CD4-positive, alpha-beta T cell (primary cell): ENCODE measurements at regions not wholly inside any gene's neighbourhood (a gene's known extent, or its start where the extent isn't known, plus 50 kb on each side); places are given as distances from the start of the nearest gene placed in this dataset.

Experiments
- ATAC-seq: fragments of 200-7000 bp; cut with Tn5 transposase; one replicate; pipeline ENCODE4 v1.10.0; 2022; ENCODE audit warnings: mild to moderate bottlenecking; ENCODE audit not compliant: poor library complexity
- CTCF ChIA-PET: fragments of 350-600 bp; sonication (Branson Sonifier 250); formaldehyde crosslinking; loops from one replicate; lab custom pipeline; 2021; ENCODE audit warnings: antibody characterized with exemption, inconsistent platforms; lab: Charles Lee
- POLR2A ChIA-PET: fragments of 350-600 bp; sonication (Branson Sonifier 250); formaldehyde crosslinking; loops from one replicate; lab custom pipeline; 2021; ENCODE audit warnings: antibody characterized with exemption, inconsistent platforms; lab: Charles Lee
- DNase-seq, 14 experiments: peaks; one replicate each; pipeline ENCODE4 v3.0.0-alpha.2; 2013 to 2020; ENCODE audit warnings: mixed read lengths in 2 of 14
- H3K27ac ChIP-seq, 2 donors: one replicate each; pipeline versions ENCODE4 v1.5.1 to v1.7.0; 2013; ENCODE audit warnings: low read length in 2 of 2, low read depth in 1 of 2, mild to moderate bottlenecking in 1 of 2
- H3K27me3 ChIP-seq, 2 experiments: 1 replicate in 1 of 2; 2 replicates in 1 of 2; pipeline versions ENCODE4 v1.6.1 to v1.7.0; 2013; ENCODE audit warnings: low read length in 2 of 2, control low read depth in 1 of 2, mild to moderate bottlenecking in 1 of 2, moderate library complexity in 1 of 2; ENCODE audit not compliant: insufficient read depth in 2 of 2, control insufficient read depth in 1 of 2
- H3K36me3 ChIP-seq: one replicate; pipeline ENCODE4 v1.6.1; 2013; ENCODE audit warnings: low read length, control low read depth; ENCODE audit not compliant: insufficient read depth
- H3K4me1 ChIP-seq: one replicate; pipeline ENCODE4 v1.6.1; 2013; ENCODE audit warnings: low read length, control low read depth; ENCODE audit not compliant: insufficient read depth
- H3K4me3 ChIP-seq: one replicate; pipeline ENCODE4 v1.5.1; 2013; ENCODE audit warnings: mild to moderate bottlenecking, low read length, moderate library complexity
- H3K9me3 ChIP-seq, 2 experiments: 1 replicate in 1 of 2; 2 replicates in 1 of 2; pipeline versions ENCODE4 v1.6.1 to v1.7.0; 2013; ENCODE audit warnings: low read length in 2 of 2, mild to moderate bottlenecking in 2 of 2, control low read depth in 1 of 2, moderate library complexity in 1 of 2; ENCODE audit not compliant: control insufficient read depth in 1 of 2, insufficient read depth in 1 of 2
- H3K27ac Mint-ChIP-seq: one replicate; pipeline ENCODE4 v1.8.0; 2020; ENCODE audit warnings: mixed read lengths
- H3K27me3 Mint-ChIP-seq: one replicate; pipeline ENCODE4 v1.8.0; 2021; ENCODE audit warnings: mixed read lengths
- H3K36me3 Mint-ChIP-seq: one replicate; pipeline ENCODE4 v1.8.0; 2021; ENCODE audit warnings: low read depth, mixed read lengths
- H3K4me1 Mint-ChIP-seq: one replicate; pipeline ENCODE4 v1.8.0; 2021; ENCODE audit warnings: low read depth, mixed read lengths
- H3K4me3 Mint-ChIP-seq: one replicate; pipeline ENCODE4 v1.8.0; 2020; ENCODE audit warnings: mild to moderate bottlenecking, mixed read lengths
- H3K9me3 Mint-ChIP-seq: one replicate; pipeline ENCODE4 v1.8.0; 2020; ENCODE audit warnings: mixed read lengths
- CTCF ChIP-seq: fragments of 200-600 bp; IDR thresholded peaks from one replicate; pipeline ENCODE4 v1.8.0; 2022; ENCODE audit warnings: antibody characterized with exemption, mild to moderate bottlenecking
- intact Hi-C, 2 experiments: fragments of 100-400 bp; cut with DNase I in 1 of 2; cut with micrococcal nuclease in 1 of 2; formaldehyde crosslinking; loops; one replicate each; pipeline versions ENCODE4 v1.15.1 to v1.9.0; 2023 to 2025; cut with DNase I, micrococcal nuclease

- H3K27me3 Mint-ChIP-seq: no peaks in the 10 kb centered on the region
- no peaks in the 10 kb centered on the region for H3K36me3 Mint-ChIP-seq
- POLR2A ChIA-PET: interaction anchor here (1.5 kb wide), 1 partner anchor 56 kb away, joined by 4 read pairs; no protein-coding TSS in a partner anchor
- DNase-seq (peak in 9 of 14 experiments; percentile 2 to 69 (median 27)), ATAC-seq (peak; percentile 91)
- H3K27me3 ChIP-seq: no peaks in the 10 kb centered on the region
- H3K9me3 ChIP-seq: no peaks in the 10 kb centered on the region
- TF ChIP-seq CTCF: no peak
- no peak overlapping the region for H3K4me3 Mint-ChIP-seq
- CTCF ChIA-PET: no interaction called here
- H3K4me1 Mint-ChIP-seq: peaks cover 12% of the 10 kb centered on the region
- H3K36me3 ChIP-seq: no peaks in the 10 kb centered on the region
- no peaks in the 10 kb centered on the region for H3K9me3 Mint-ChIP-seq
- H3K27ac Mint-ChIP-seq: no peak overlapping the region
- intact Hi-C loops: no loop called here
- no peak overlapping the region for H3K27ac ChIP-seq
- peaks cover 2% of the 10 kb centered on the region for H3K4me1 ChIP-seq
- H3K4me3 ChIP-seq: no peak overlapping the region
These were observed 165.6 kb upstream of the S100G start for GRCh38 chrX:16484338-16484737.

- Mint-ChIP-seq H3K36me3 (no peaks in the 10 kb centered on the region), H3K27ac (no peak overlapping the region), H3K4me3 (no peak overlapping the region), H3K27me3 (no peaks in the 10 kb centered on the region), H3K9me3 (no peaks in the 10 kb centered on the region), H3K4me1 (peaks cover 12% of the 10 kb centered on the region)
- POLR2A ChIA-PET: no interaction called here
- intact Hi-C loops: no loop called here
- ATAC-seq (no peak), DNase-seq (no peak)
- no peaks in the 10 kb centered on the region for H3K27me3 ChIP-seq
- no peak overlapping the region for H3K4me3 ChIP-seq
- peaks cover 2% of the 10 kb centered on the region for H3K4me1 ChIP-seq
- TF ChIP-seq CTCF: no peak
- H3K36me3 ChIP-seq: no peaks in the 10 kb centered on the region
- CTCF ChIA-PET: no interaction called here
- H3K9me3 ChIP-seq: no peaks in the 10 kb centered on the region
- no peak overlapping the region for H3K27ac ChIP-seq
These were observed 162.2 kb upstream of the S100G start for GRCh38 chrX:16487620-16488385.

- Mint-ChIP-seq H3K4me3 (no peak overlapping the region), H3K27ac (no peak overlapping the region), H3K4me1 (peaks cover 11% of the 10 kb centered on the region), H3K36me3 (no peaks in the 10 kb centered on the region), H3K9me3 (no peaks in the 10 kb centered on the region), H3K27me3 (no peaks in the 10 kb centered on the region)
- no peak for TF ChIP-seq CTCF
- Histone ChIP-seq H3K9me3 (no peaks in the 10 kb centered on the region), H3K4me1 (peaks cover 2% of the 10 kb centered on the region), H3K36me3 (no peaks in the 10 kb centered on the region), H3K27ac (no peak overlapping the region), H3K27me3 (no peaks in the 10 kb centered on the region), H3K4me3 (no peak overlapping the region)
- ChIA-PET POLR2A (no interaction called here), CTCF (no interaction called here)
- ATAC-seq (no peak), DNase-seq (no peak)
- intact Hi-C loops: no loop called here
These were observed 161.0 kb upstream of the S100G start for GRCh38 chrX:16488959-16489358.
